Smooth muscle cell (in vitro differentiated cells): ENCODE measurements at regions not wholly inside any gene's neighbourhood (a gene's known extent, or its start where the extent isn't known, plus 50 kb on each side); places are given as distances from the start of the nearest gene placed in this dataset.

Experiments
- DNase-seq: peaks from one replicate; lab custom pipeline; 2025; ENCODE audit not compliant: unreplicated experiment; lab: John Stamatoyannopoulos, UW
- H2AFZ ChIP-seq: fragments of 200-600 bp; sonication (generic); 2 replicates; pipeline ENCODE4 v1.6.0; 2016; ENCODE audit warnings: antibody characterized with exemption, low read depth, mild to moderate bottlenecking
- H3F3A ChIP-seq: fragments of 200-600 bp; sonication (generic); 2 replicates; pipeline ENCODE4 v1.6.0; 2017; ENCODE audit warnings: antibody characterized with exemption, low read depth
- H3K27ac ChIP-seq: fragments of 200-600 bp; sonication (generic); 2 replicates; pipeline ENCODE4 v1.5.1; 2016; ENCODE audit warnings: low read depth, mild to moderate bottlenecking
- H3K27me3 ChIP-seq: fragments of 200-600 bp; sonication (generic); 2 replicates; pipeline ENCODE4 v1.6.1; 2016; ENCODE audit warnings: low read depth, mild to moderate bottlenecking
- H3K36me3 ChIP-seq: fragments of 200-600 bp; sonication (generic); 2 replicates; pipeline ENCODE4 v1.5.1; 2016; ENCODE audit warnings: low read depth
- H3K4me1 ChIP-seq: fragments of 200-600 bp; sonication (generic); 2 replicates; pipeline ENCODE4 v1.5.1; 2016; ENCODE audit warnings: low read depth
- H3K4me2 ChIP-seq: fragments of 200-600 bp; sonication (generic); 2 replicates; pipeline ENCODE4 v1.6.0; 2016; ENCODE audit warnings: mild to moderate bottlenecking
- H3K4me3 ChIP-seq: fragments of 200-600 bp; sonication (generic); 2 replicates; pipeline ENCODE4 v1.5.1; 2016; ENCODE audit warnings: mild to moderate bottlenecking
- H3K79me2 ChIP-seq: fragments of 200-600 bp; sonication (generic); 2 replicates; pipeline ENCODE4 v1.6.0; 2016; ENCODE audit warnings: low read depth, mild to moderate bottlenecking
- H3K9ac ChIP-seq: fragments of 200-600 bp; sonication (generic); 2 replicates; pipeline ENCODE4 v1.6.0; 2016; ENCODE audit warnings: low read depth
- H3K9me3 ChIP-seq: fragments of 200-600 bp; sonication (generic); replicated peaks from 2 replicates; pipeline ENCODE4 v1.5.1; 2016; ENCODE audit warnings: low read depth
- H4K20me1 ChIP-seq: fragments of 200-600 bp; sonication (generic); 2 replicates; pipeline ENCODE4 v1.6.0; 2016; ENCODE audit warnings: low read depth
- CTCF ChIP-seq: fragments of 200-600 bp; sonication (generic); IDR thresholded peaks from 2 replicates; pipeline ENCODE4 v1.5.1; 2017; ENCODE audit warnings: borderline replicate concordance, mild to moderate bottlenecking, antibody characterized with exemption; ENCODE audit not compliant: insufficient read depth, poor library complexity, severe bottlenecking
- WGBS: methylation state at CpG from one replicate; pipeline ENCODE4 v1.1.7; 2016; ENCODE audit warnings: low lambda C conversion rate; 5-methylcytosine and 5-hydroxymethylcytosine counted together

- 85% methylated on average over 3 of the region's 3 CpGs for WGBS
- no peak overlapping the region for H2AFZ ChIP-seq
- no peaks in the 10 kb centered on the region for H3K27me3 ChIP-seq
- H3K79me2 ChIP-seq: no peaks in the 10 kb centered on the region
- TF ChIP-seq CTCF: no peak
- H3K27ac ChIP-seq: no peak overlapping the region
- no peaks in the 10 kb centered on the region for H3K4me1 ChIP-seq
- DNase-seq: no peak
- no peaks in the 10 kb centered on the region for H4K20me1 ChIP-seq
- no peak overlapping the region for H3K4me3 ChIP-seq
- no peak overlapping the region for H3K4me2 ChIP-seq
- no peaks in the 10 kb centered on the region for H3K9me3 ChIP-seq
- no peaks in the 10 kb centered on the region for H3F3A ChIP-seq
- H3K9ac ChIP-seq: no peak overlapping the region
- no peaks in the 10 kb centered on the region for H3K36me3 ChIP-seq
Measured at GRCh38 chr2:16363581-16363980, 302.1 kb downstream of the CYRIA start.

GRCh38 chr2:16362611-16363010, 303.0 kb downstream of the CYRIA start:
- WGBS: 94% methylated on average over 4 of the region's 4 CpGs
- no peak for DNase-seq
- Histone ChIP-seq H4K20me1 (no peaks in the 10 kb centered on the region), H2AFZ (no peak overlapping the region), H3K4me2 (no peak overlapping the region), H3K36me3 (no peaks in the 10 kb centered on the region), H3K9ac (no peak overlapping the region), H3K79me2 (no peaks in the 10 kb centered on the region), H3K27ac (no peak overlapping the region), H3K4me3 (no peak overlapping the region), H3K4me1 (no peaks in the 10 kb centered on the region), H3F3A (no peaks in the 10 kb centered on the region), H3K9me3 (peaks cover 3% of the 10 kb centered on the region), H3K27me3 (no peaks in the 10 kb centered on the region)
- TF ChIP-seq CTCF: no peak

GRCh38 chr2:16361261-16361995, 304.2 kb downstream of the CYRIA start:
- 88% methylated on average over 9 of the region's 9 CpGs for WGBS

More at GRCh38 chr2:16361261-16361995, 304.2 kb downstream of the CYRIA start:
- peaks cover 9% of the 10 kb centered on the region for H3K9me3 ChIP-seq
- H3K27me3 ChIP-seq: no peaks in the 10 kb centered on the region
- no peak for DNase-seq
- H3K4me2 ChIP-seq: no peak overlapping the region
- no peaks in the 10 kb centered on the region for H3K36me3 ChIP-seq
- no peak for TF ChIP-seq CTCF
- H3K4me1 ChIP-seq: no peaks in the 10 kb centered on the region
- no peak overlapping the region for H2AFZ ChIP-seq
- H3K9ac ChIP-seq: no peak overlapping the region
- no peaks in the 10 kb centered on the region for H4K20me1 ChIP-seq
- no peaks in the 10 kb centered on the region for H3K79me2 ChIP-seq
- no peak overlapping the region for H3K27ac ChIP-seq
- H3K4me3 ChIP-seq: no peak overlapping the region
- H3F3A ChIP-seq: no peaks in the 10 kb centered on the region
